CD14-positive monocyte (primary cell): ENCODE measurements at regions not wholly inside any gene's neighbourhood (a gene's known extent, or its start where the extent isn't known, plus 50 kb on each side); places are given as distances from the start of the nearest gene placed in this dataset.

Experiments
- DNase-seq, 3 donors: peaks; one replicate each; pipeline ENCODE4 v3.0.0-alpha.2; 2011 to 2022
- H2AFZ ChIP-seq: 2 replicates; pipeline ENCODE4 v1.6.0; 2012; ENCODE audit warnings: mild to moderate bottlenecking, low read depth, low read length, inconsistent platforms; ENCODE audit not compliant: insufficient read depth, poor library complexity, severe bottlenecking
- H3K27ac ChIP-seq, 2 donors: 1 replicate in 1 of 2; 2 replicates in 1 of 2; pipeline ENCODE4 v1.5.1; 2012 to 2013; ENCODE audit warnings: low read length in 2 of 2, control low read depth in 1 of 2, inconsistent platforms in 1 of 2, low read depth in 1 of 2, mild to moderate bottlenecking in 1 of 2
- H3K27me3 ChIP-seq, 2 donors: one replicate each; pipeline versions ENCODE4 v1.6.0 to v1.6.1; 2011 to 2013; ENCODE audit warnings: low read length in 2 of 2; ENCODE audit not compliant: control insufficient read depth in 2 of 2, insufficient read depth in 2 of 2
- H3K36me3 ChIP-seq, 2 donors: replicated peaks in 1 of 2; 1 replicate in 1 of 2; 2 replicates in 1 of 2; pipeline versions ENCODE4 v1.5.1 to v1.6.1; 2012 to 2013; ENCODE audit warnings: low read length in 2 of 2, control low read depth in 1 of 2, inconsistent platforms in 1 of 2, mild to moderate bottlenecking in 1 of 2; ENCODE audit not compliant: insufficient read depth in 2 of 2, control insufficient read depth in 1 of 2
- H3K4me1 ChIP-seq, 2 donors: 1 replicate in 1 of 2; 2 replicates in 1 of 2; pipeline versions ENCODE4 v1.5.1 to v1.6.1; 2012 to 2013; ENCODE audit warnings: low read length in 2 of 2, control low read depth in 1 of 2, inconsistent platforms in 1 of 2, mild to moderate bottlenecking in 1 of 2, moderate library complexity in 1 of 2; ENCODE audit not compliant: insufficient read depth in 2 of 2, control insufficient read depth in 1 of 2
- H3K4me2 ChIP-seq: replicated peaks from 2 replicates; pipeline ENCODE3; 2012; ENCODE audit warnings: low read length, moderate library complexity, mild to moderate bottlenecking; ENCODE audit not compliant: poor library complexity, severe bottlenecking; ENCODE audit errors: extremely low read depth
- H3K4me3 ChIP-seq, 3 experiments: fragments of 200-600 bp in 1 of 3; sonication (generic) in 1 of 3; replicated peaks in 1 of 3; 1 replicate in 2 of 3; 2 replicates in 1 of 3; pipeline ENCODE4 v1.5.1; 2011 to 2013; ENCODE audit warnings: low read length in 3 of 3, mild to moderate bottlenecking in 3 of 3, control low read depth in 2 of 3, low read depth in 2 of 3, inconsistent platforms in 1 of 3, moderate library complexity in 1 of 3
- H3K79me2 ChIP-seq: 2 replicates; pipeline ENCODE4 v1.6.0; 2012; ENCODE audit warnings: mild to moderate bottlenecking, control low read depth, inconsistent platforms, low read length, moderate library complexity; ENCODE audit not compliant: insufficient read depth
- H3K9ac ChIP-seq: 2 replicates; pipeline ENCODE4 v1.6.0; 2017; ENCODE audit warnings: low read length, mild to moderate bottlenecking; ENCODE audit not compliant: insufficient read depth, poor library complexity, severe bottlenecking
- H3K9me3 ChIP-seq, 2 donors: replicated peaks in 1 of 2; 1 replicate in 1 of 2; 2 replicates in 1 of 2; pipeline versions ENCODE4 v1.5.1 to v1.6.1; 2012 to 2013; ENCODE audit warnings: low read length in 2 of 2, control low read depth in 1 of 2; ENCODE audit not compliant: control insufficient read depth in 1 of 2, insufficient read depth in 1 of 2
- H4K20me1 ChIP-seq: 2 replicates; pipeline ENCODE4 v1.6.0; 2012; ENCODE audit warnings: mild to moderate bottlenecking, low read length, control low read depth, moderate library complexity; ENCODE audit not compliant: insufficient read depth
- H3K27ac Mint-ChIP-seq, 7 donors: one replicate each; pipeline ENCODE4 v1.8.0; 2020; ENCODE audit warnings: mild to moderate bottlenecking in 7 of 7, mixed read lengths in 7 of 7, moderate library complexity in 6 of 7, inconsistent platforms in 2 of 7
- H3K27me3 Mint-ChIP-seq, 3 donors: one replicate each; pipeline ENCODE4 v1.8.0; 2021 to 2022; ENCODE audit warnings: low read depth in 3 of 3, mild to moderate bottlenecking in 3 of 3, mixed read lengths in 3 of 3, moderate library complexity in 3 of 3, inconsistent platforms in 1 of 3
- H3K36me3 Mint-ChIP-seq, 2 donors: one replicate each; pipeline ENCODE4 v1.8.0; 2020; ENCODE audit warnings: mixed read lengths in 2 of 2, inconsistent platforms in 1 of 2, mild to moderate bottlenecking in 1 of 2
- H3K4me1 Mint-ChIP-seq: one replicate; pipeline ENCODE4 v1.8.0; 2020; ENCODE audit warnings: mild to moderate bottlenecking, mixed read lengths
- H3K4me3 Mint-ChIP-seq, 2 donors: one replicate each; pipeline ENCODE4 v1.8.0; 2020; ENCODE audit warnings: mild to moderate bottlenecking in 2 of 2, mixed read lengths in 2 of 2, moderate library complexity in 1 of 2
- H3K9me3 Mint-ChIP-seq, 7 donors: one replicate each; pipeline ENCODE4 v1.8.0; 2020 to 2022; ENCODE audit warnings: mixed read lengths in 7 of 7, mild to moderate bottlenecking in 6 of 7, moderate library complexity in 6 of 7, inconsistent platforms in 2 of 7
- WGBS: methylation state at CpG from one replicate; pipeline ENCODE4 v1.1.5; 2013; ENCODE audit warnings: missing lambda C conversion rate; ENCODE audit not compliant: insufficient coverage; 5-methylcytosine and 5-hydroxymethylcytosine counted together
- intact Hi-C, 2 donors: fragments of 100-400 bp; cut with micrococcal nuclease; formaldehyde crosslinking; loops; one replicate each; pipeline versions ENCODE4 v1.15.0 to v1.15.1; 2023
- TF ChIP-seq, protein P1 (sequence below): fragments of 200-600 bp; IDR thresholded peaks from one replicate; pipeline ENCODE4 v1.8.0; 2022; ENCODE audit warnings: antibody characterized with exemption, mild to moderate bottlenecking

GRCh38 chr18:60228609-60229595, 143.7 kb downstream of the MC4R start:
- H4K20me1 ChIP-seq: no peaks in the 10 kb centered on the region
- Mint-ChIP-seq H3K27me3 (no peaks in the 10 kb centered on the region), H3K4me3 (no peak overlapping the region), H3K27ac (no peak overlapping the region), H3K36me3 (no peaks in the 10 kb centered on the region), H3K9me3 (peaks cover 5 to 15% (median 8%) of the 10 kb centered on the region in 7 donors), H3K4me1 (no peaks in the 10 kb centered on the region)
- H3K79me2 ChIP-seq: no peaks in the 10 kb centered on the region
- no peaks in the 10 kb centered on the region for H3K36me3 ChIP-seq
- WGBS: 96% methylated on average over 4 of the region's 8 CpGs
- H3K4me3 ChIP-seq: no peak overlapping the region
- intact Hi-C loops: no loop called here
- DNase-seq: no peak
- H3K4me2 ChIP-seq: no peak overlapping the region
- H3K4me1 ChIP-seq: no peaks in the 10 kb centered on the region
- H3K27me3 ChIP-seq: no peaks in the 10 kb centered on the region
- no peak overlapping the region for H3K27ac ChIP-seq
- H3K9ac ChIP-seq: no peak overlapping the region
- no peak overlapping the region for H2AFZ ChIP-seq
- TF ChIP-seq, protein P1, sequence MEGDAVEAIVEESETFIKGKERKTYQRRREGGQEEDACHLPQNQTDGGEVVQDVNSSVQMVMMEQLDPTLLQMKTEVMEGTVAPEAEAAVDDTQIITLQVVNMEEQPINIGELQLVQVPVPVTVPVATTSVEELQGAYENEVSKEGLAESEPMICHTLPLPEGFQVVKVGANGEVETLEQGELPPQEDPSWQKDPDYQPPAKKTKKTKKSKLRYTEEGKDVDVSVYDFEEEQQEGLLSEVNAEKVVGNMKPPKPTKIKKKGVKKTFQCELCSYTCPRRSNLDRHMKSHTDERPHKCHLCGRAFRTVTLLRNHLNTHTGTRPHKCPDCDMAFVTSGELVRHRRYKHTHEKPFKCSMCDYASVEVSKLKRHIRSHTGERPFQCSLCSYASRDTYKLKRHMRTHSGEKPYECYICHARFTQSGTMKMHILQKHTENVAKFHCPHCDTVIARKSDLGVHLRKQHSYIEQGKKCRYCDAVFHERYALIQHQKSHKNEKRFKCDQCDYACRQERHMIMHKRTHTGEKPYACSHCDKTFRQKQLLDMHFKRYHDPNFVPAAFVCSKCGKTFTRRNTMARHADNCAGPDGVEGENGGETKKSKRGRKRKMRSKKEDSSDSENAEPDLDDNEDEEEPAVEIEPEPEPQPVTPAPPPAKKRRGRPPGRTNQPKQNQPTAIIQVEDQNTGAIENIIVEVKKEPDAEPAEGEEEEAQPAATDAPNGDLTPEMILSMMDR: no peak
- peaks cover 13 to 14% of the 10 kb centered on the region in 2 donors for H3K9me3 ChIP-seq

- no peak overlapping the region for H3K27ac Mint-ChIP-seq
Observed at GRCh38 chr18:60215432-60215831, 157.1 kb downstream of the MC4R start.

More at GRCh38 chr18:60215432-60215831, 157.1 kb downstream of the MC4R start:
- Histone ChIP-seq H3K9ac (no peak overlapping the region), H3K4me3 (no peak overlapping the region), H3K27ac (no peak overlapping the region), H3K9me3 (no peaks in the 10 kb centered on the region), H3K36me3 (no peaks in the 10 kb centered on the region), H3K4me2 (no peak overlapping the region), H3K4me1 (no peaks in the 10 kb centered on the region), H3K79me2 (no peaks in the 10 kb centered on the region), H2AFZ (no peak overlapping the region), H3K27me3 (no peaks in the 10 kb centered on the region), H4K20me1 (no peaks in the 10 kb centered on the region)
- WGBS: 97% methylated on average over 5 of the region's 5 CpGs
- TF ChIP-seq, protein P1: no peak
- Mint-ChIP-seq H3K4me3 (no peak overlapping the region), H3K36me3 (no peaks in the 10 kb centered on the region), H3K9me3 (peaks cover 0 to 3% (median 0%) of the 10 kb centered on the region in 7 donors), H3K4me1 (no peaks in the 10 kb centered on the region), H3K27me3 (no peaks in the 10 kb centered on the region)
- intact Hi-C loops: no loop called here
- DNase-seq: no peak
